ENCODE measurements at regions not wholly inside any gene's neighbourhood (a gene's known extent, or its start where the extent isn't known, plus 50 kb on each side); places are given as distances from the start of the nearest gene placed in this dataset.

DNA sequence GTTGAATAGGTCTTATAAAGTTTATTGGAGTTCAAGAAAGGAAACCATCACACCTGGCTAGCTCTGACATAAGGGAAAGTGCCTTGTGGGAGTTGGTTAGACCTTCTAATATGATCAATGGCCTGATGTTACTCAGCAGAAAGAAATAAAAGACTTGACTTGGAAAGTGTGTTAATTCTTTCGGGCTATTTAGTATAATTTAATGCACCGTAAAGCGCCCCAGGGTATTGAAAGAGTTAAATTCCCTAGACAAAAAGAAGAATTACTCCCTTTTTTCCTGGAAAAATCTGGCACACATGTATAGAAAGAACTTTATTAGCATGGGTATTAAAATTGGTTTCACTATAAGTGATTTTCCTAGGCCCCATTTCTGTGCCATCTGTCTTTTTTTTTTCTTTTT is 1125.7 kb upstream of the FLRT2 start:
- TF ChIP-seq, protein P1, sequence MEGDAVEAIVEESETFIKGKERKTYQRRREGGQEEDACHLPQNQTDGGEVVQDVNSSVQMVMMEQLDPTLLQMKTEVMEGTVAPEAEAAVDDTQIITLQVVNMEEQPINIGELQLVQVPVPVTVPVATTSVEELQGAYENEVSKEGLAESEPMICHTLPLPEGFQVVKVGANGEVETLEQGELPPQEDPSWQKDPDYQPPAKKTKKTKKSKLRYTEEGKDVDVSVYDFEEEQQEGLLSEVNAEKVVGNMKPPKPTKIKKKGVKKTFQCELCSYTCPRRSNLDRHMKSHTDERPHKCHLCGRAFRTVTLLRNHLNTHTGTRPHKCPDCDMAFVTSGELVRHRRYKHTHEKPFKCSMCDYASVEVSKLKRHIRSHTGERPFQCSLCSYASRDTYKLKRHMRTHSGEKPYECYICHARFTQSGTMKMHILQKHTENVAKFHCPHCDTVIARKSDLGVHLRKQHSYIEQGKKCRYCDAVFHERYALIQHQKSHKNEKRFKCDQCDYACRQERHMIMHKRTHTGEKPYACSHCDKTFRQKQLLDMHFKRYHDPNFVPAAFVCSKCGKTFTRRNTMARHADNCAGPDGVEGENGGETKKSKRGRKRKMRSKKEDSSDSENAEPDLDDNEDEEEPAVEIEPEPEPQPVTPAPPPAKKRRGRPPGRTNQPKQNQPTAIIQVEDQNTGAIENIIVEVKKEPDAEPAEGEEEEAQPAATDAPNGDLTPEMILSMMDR (IDR thresholded peaks at IDR 0.05) = no peak
- TF ChIP-seq POLR2AphosphoS5 (IDR thresholded peaks at IDR 0.05) = no peak
- no peak for TF ChIP-seq POLR2A (IDR thresholded peaks at IDR 0.05)

Measured in transverse colon (tissue), 4 donors.